Gastroesophageal sphincter (tissue), 3 donors: ENCODE measurements at regions not wholly inside any gene's neighbourhood (a gene's known extent, or its start where the extent isn't known, plus 50 kb on each side); places are given as distances from the start of the nearest gene placed in this dataset.

Source experiments
- EP300 ChIP-seq: sonication (generic); formaldehyde crosslinking; IDR thresholded peaks from one replicate; pipeline ENCODE4 v1.6.1; 2017; ENCODE audit warnings: antibody characterized with exemption, mild to moderate bottlenecking
- POLR2A ChIP-seq, 2 donors: fragments of 450-650 bp; IDR thresholded peaks; one replicate each; pipeline ENCODE4 v1.6.1; 2017; ENCODE audit warnings: antibody characterized with exemption in 2 of 2, mild to moderate bottlenecking in 2 of 2, moderate library complexity in 1 of 2
- POLR2AphosphoS5 ChIP-seq: sonication (generic); formaldehyde crosslinking; IDR thresholded peaks from one replicate; pipeline ENCODE4 v1.6.1; 2017; ENCODE audit warnings: antibody characterized with exemption
- TF ChIP-seq, protein P1 (sequence below), 4 experiments: fragments of 200-600 bp in 2 of 4; fragments of 450-650 bp in 2 of 4; sonication (generic) in 1 of 4; IDR thresholded peaks; one replicate each; pipeline ENCODE4 v1.5.1; 2017 to 2019; ENCODE audit warnings: antibody characterized with exemption in 4 of 4, mild to moderate bottlenecking in 2 of 4, moderate library complexity in 2 of 4

DNA sequence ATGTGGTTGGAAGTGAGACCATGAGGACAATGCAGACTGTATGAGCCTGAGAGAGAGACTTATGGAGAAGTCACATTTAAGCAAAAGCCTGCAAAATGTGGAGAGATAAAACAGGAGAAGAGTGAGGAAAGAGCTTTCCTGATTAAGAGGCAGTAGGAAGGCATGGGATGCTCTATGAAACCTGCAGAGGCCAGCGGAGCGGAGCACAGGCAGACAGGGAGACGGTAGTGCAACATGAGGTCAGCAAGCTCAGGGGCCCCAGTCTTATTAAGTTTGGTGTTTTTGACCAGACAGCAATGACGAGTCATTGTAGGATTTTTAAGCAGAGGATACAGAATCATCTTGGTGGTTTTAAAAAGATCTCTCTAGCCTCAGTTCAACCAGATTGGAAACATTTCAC is 721.5 kb upstream of the GOLIM4 start:
- TF ChIP-seq, protein P1, sequence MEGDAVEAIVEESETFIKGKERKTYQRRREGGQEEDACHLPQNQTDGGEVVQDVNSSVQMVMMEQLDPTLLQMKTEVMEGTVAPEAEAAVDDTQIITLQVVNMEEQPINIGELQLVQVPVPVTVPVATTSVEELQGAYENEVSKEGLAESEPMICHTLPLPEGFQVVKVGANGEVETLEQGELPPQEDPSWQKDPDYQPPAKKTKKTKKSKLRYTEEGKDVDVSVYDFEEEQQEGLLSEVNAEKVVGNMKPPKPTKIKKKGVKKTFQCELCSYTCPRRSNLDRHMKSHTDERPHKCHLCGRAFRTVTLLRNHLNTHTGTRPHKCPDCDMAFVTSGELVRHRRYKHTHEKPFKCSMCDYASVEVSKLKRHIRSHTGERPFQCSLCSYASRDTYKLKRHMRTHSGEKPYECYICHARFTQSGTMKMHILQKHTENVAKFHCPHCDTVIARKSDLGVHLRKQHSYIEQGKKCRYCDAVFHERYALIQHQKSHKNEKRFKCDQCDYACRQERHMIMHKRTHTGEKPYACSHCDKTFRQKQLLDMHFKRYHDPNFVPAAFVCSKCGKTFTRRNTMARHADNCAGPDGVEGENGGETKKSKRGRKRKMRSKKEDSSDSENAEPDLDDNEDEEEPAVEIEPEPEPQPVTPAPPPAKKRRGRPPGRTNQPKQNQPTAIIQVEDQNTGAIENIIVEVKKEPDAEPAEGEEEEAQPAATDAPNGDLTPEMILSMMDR (IDR thresholded peaks at IDR 0.05) = no peak
- TF ChIP-seq POLR2A (IDR thresholded peaks at IDR 0.05) (no peak), POLR2AphosphoS5 (no peak), EP300 (no peak)
